ENCODE measurements at regions not wholly inside any gene's neighbourhood (a gene's known extent, or its start where the extent isn't known, plus 50 kb on each side); places are given as distances from the start of the nearest gene placed in this dataset.

DNA sequence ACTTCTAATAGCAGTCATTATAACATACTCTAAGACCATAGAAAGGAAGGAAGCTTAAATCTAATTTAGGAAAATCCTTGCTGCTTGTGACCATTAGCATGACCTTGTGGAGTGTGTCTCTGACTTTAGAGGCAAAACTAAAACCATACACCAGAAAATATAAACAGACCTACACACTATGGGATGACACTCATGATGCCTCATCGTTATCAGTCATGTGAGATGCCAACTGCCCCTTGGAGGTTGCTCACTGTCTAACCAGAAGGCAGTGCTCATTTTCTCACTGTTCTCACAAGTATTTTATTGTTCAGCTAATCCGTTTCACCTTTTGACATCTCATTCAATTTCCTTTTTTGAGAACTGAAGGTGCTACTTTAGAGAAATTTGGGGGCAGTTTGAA, 376.9 kb downstream of the RND3 start:
- intact Hi-C loops (cut with DNase I) = no loop called here

DNA sequence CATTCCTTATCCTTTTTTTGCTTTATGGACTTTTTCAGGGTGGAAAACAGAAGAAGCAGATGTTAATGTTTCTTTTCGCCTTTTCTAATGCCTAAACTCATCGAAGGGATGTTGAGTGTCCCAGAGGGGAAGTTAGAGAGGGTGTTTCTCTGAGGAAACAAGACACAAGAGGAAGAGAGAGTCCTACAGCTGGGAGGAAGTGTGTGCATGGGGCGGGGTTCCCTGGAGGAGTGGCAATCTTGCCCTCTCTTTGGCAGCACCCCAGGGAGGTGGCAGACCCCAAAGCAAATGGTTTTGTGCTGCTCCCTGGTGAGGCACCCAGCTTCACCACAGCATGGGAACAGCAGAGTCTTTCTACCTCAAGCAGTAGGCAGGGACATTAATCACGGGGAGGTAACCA, 377.6 kb downstream of the RND3 start:
- H3K9me3 ChIP-seq = no peaks in the 10 kb centered on the region
- no peak overlapping the region for H3K4me3 ChIP-seq
- H3K27ac ChIP-seq = no peak overlapping the region
- intact Hi-C loops (cut with DNase I) = no loop called here
- TF ChIP-seq, protein P1, sequence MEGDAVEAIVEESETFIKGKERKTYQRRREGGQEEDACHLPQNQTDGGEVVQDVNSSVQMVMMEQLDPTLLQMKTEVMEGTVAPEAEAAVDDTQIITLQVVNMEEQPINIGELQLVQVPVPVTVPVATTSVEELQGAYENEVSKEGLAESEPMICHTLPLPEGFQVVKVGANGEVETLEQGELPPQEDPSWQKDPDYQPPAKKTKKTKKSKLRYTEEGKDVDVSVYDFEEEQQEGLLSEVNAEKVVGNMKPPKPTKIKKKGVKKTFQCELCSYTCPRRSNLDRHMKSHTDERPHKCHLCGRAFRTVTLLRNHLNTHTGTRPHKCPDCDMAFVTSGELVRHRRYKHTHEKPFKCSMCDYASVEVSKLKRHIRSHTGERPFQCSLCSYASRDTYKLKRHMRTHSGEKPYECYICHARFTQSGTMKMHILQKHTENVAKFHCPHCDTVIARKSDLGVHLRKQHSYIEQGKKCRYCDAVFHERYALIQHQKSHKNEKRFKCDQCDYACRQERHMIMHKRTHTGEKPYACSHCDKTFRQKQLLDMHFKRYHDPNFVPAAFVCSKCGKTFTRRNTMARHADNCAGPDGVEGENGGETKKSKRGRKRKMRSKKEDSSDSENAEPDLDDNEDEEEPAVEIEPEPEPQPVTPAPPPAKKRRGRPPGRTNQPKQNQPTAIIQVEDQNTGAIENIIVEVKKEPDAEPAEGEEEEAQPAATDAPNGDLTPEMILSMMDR (IDR thresholded peaks at IDR 0.05) = no peak
- no peak for ATAC-seq
- H3K4me1 ChIP-seq = no peaks in the 10 kb centered on the region
- no peaks in the 10 kb centered on the region for H3K27me3 ChIP-seq
- no peak for DNase-seq
- FAIRE-seq = no peak
- WGBS, 2 donors = 83 to 86% methylated on average over 4 of the region's 4 CpGs
- H3K36me3 ChIP-seq = no peaks in the 10 kb centered on the region

More for the DNA sequence above, 376.9 kb downstream of the RND3 start:
- no peak for FAIRE-seq
- ATAC-seq = no peak
- Histone ChIP-seq H3K27ac (no peak overlapping the region), H3K4me1 (no peaks in the 10 kb centered on the region), H3K27me3 (no peaks in the 10 kb centered on the region), H3K9me3 (no peaks in the 10 kb centered on the region), H3K36me3 (no peaks in the 10 kb centered on the region), H3K4me3 (no peak overlapping the region)
- TF ChIP-seq, protein P1 (IDR thresholded peaks at IDR 0.05) = no peak
- 81 to 83% methylated on average over 2 of the region's 2 CpGs for WGBS, 2 donors
- no peak for DNase-seq

DNA sequence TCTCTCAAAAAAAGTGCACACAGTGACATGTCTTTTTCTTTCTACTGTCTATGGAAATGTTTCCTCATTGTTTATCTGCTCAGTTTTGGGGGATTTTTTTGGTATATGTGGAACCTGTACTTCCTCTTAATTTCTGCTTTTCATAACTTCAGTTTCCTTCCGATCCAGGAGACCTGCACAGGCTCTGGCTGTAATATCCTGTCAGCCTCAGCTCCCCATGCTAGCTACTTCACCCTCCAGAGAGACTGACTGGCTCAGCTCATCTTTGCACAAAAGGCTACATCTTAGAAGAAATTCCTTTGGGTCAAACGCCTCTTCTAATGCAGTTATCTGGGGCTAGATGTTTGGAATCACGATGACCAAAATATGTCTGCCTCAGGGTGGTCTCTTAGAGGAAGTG, 378.4 kb downstream of the RND3 start:
- intact Hi-C loops (cut with DNase I) = no loop called here
- Histone ChIP-seq H3K4me1 (no peaks in the 10 kb centered on the region), H3K27ac (no peak overlapping the region), H3K9me3 (no peaks in the 10 kb centered on the region), H3K27me3 (no peaks in the 10 kb centered on the region), H3K4me3 (no peak overlapping the region), H3K36me3 (no peaks in the 10 kb centered on the region)
- WGBS, 2 donors = 76 to 80% methylated on average over 3 of the region's 3 CpGs
- FAIRE-seq (no peak), DNase-seq (no peak), ATAC-seq (no peak)
- TF ChIP-seq, protein P1 (IDR thresholded peaks at IDR 0.05) = no peak

DNA sequence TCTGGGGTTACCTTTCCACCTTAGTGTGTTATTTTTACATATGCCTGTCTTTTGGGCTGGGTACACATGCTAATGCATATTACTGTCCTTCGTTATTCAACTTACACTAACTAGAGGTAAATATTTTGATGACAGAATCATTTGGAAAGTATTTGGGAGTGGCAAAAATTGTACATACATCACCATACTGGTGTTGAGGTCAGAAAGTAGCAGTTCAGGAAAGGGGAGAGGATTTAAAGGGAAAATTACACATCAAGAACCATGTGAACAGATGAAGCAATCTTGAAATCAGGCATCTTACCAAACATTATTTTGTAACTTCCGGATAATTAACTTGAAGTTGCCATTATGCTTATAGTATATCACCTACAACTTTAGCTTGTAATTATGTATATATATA, 379.7 kb downstream of the RND3 start:
- FAIRE-seq (no peak), DNase-seq (no peak), ATAC-seq (no peak)
- Histone ChIP-seq H3K27ac (no peak overlapping the region), H3K36me3 (no peaks in the 10 kb centered on the region), H3K4me1 (no peaks in the 10 kb centered on the region), H3K9me3 (no peaks in the 10 kb centered on the region), H3K4me3 (no peak overlapping the region), H3K27me3 (no peaks in the 10 kb centered on the region)
- TF ChIP-seq, protein P1 (IDR thresholded peaks at IDR 0.05) = no peak
- 87 to 92% methylated on average over 2 of the region's 2 CpGs for WGBS, 2 donors
- intact Hi-C loops (cut with DNase I) = no loop called here

DNA sequence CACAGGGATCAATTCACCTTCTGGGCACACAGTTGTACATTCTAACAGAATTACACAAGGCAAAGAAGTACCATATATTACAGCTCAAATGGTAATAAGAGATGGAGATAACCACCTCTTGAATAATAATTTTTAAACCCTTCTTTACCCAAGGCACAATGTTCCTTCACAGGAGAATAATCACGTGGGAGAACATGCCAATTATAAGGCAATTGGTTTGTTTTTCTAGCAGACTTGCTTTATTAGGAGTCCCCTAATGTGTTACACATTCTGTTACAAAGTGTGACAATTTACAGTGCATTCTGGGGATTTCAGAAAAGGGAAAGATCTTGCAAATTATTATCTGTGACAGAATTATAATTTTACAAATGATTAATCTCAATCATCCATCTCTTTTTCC, 380.3 kb downstream of the RND3 start:
- intact Hi-C loops (cut with DNase I) = no loop called here
- Histone ChIP-seq H3K4me1 (peaks cover 0 to 3% (median 0%) of the 10 kb centered on the region in 3 donors), H3K9me3 (no peaks in the 10 kb centered on the region), H3K36me3 (no peaks in the 10 kb centered on the region), H3K27ac (no peak overlapping the region), H3K4me3 (no peak overlapping the region), H3K27me3 (no peaks in the 10 kb centered on the region)
- WGBS, 2 donors = 38 to 43% methylated on average over 1 of the region's 1 CpG
- ATAC-seq (no peak), DNase-seq (no peak), FAIRE-seq (no peak)
- TF ChIP-seq, protein P1 (IDR thresholded peaks at IDR 0.05) = no peak
